Vagina (tissue), 2 donors: ENCODE measurements at regions not wholly inside any gene's neighbourhood (a gene's known extent, or its start where the extent isn't known, plus 50 kb on each side); places are given as distances from the start of the nearest gene placed in this dataset.

Source experiments
- DNase-seq, 2 donors: peaks; one replicate each; pipeline ENCODE4 v3.0.0-alpha.2; 2017; ENCODE audit errors: extremely low spot score in 2 of 2
- H3K27ac ChIP-seq: fragments of 200-600 bp; sonication (generic); one replicate; pipeline ENCODE4 v1.5.1; 2019
- H3K27me3 ChIP-seq: fragments of 200-600 bp; sonication (generic); one replicate; pipeline ENCODE4 v1.5.1; 2019
- H3K36me3 ChIP-seq, 2 donors: fragments of 200-600 bp; sonication (generic); one replicate each; pipeline ENCODE4 v1.5.1; 2017 to 2019
- H3K4me1 ChIP-seq: fragments of 200-600 bp; sonication (generic); one replicate; pipeline ENCODE4 v1.5.1; 2019
- H3K4me3 ChIP-seq, 2 donors: fragments of 200-600 bp; sonication (generic); 1 replicate in 1 of 2; 2 replicates in 1 of 2; pipeline ENCODE4 v1.5.1; 2016 to 2019
- H3K9me3 ChIP-seq: fragments of 200-600 bp; sonication (generic); one replicate; pipeline ENCODE4 v1.5.1; 2019
- CTCF ChIP-seq, 3 experiments: fragments of 450-650 bp in 2 of 3; fragments of 200-600 bp in 1 of 3; sonication (generic) in 1 of 3; IDR thresholded peaks; one replicate each; pipeline ENCODE4 v1.5.1; 2017 to 2019; ENCODE audit warnings: antibody characterized with exemption in 3 of 3, mild to moderate bottlenecking in 2 of 3, moderate library complexity in 2 of 3
- POLR2A ChIP-seq, 2 donors: fragments of 450-650 bp; IDR thresholded peaks; one replicate each; pipeline ENCODE4 v1.6.1; 2017; ENCODE audit warnings: antibody characterized with exemption in 2 of 2, mild to moderate bottlenecking in 2 of 2, moderate library complexity in 2 of 2
- POLR2AphosphoS5 ChIP-seq, 2 donors: sonication (generic); formaldehyde crosslinking; IDR thresholded peaks; one replicate each; pipeline ENCODE4 v1.9.0; 2017; ENCODE audit warnings: antibody characterized with exemption in 2 of 2, mild to moderate bottlenecking in 2 of 2, low read depth in 1 of 2; ENCODE audit not compliant: insufficient read depth in 1 of 2
- intact Hi-C: fragments of 100-400 bp; cut with DNase I; formaldehyde crosslinking; loops from one replicate; pipeline ENCODE4 v1.15.1; 2023

- TF ChIP-seq CTCF (IDR thresholded peaks at IDR 0.05) (no peak), POLR2AphosphoS5 (IDR thresholded peaks at IDR 0.05; ENCODE audit: insufficient read depth in 1 of 2, low read depth in 1 of 2) (no peak), POLR2A (IDR thresholded peaks at IDR 0.05) (no peak)
- no peaks in the 10 kb centered on the region for H3K36me3 ChIP-seq
- no peaks in the 10 kb centered on the region for H3K4me1 ChIP-seq
- intact Hi-C loops = no loop called here
- no peak for DNase-seq
- no peak overlapping the region for H3K27ac ChIP-seq
- H3K4me3 ChIP-seq = no peak overlapping the region
- H3K27me3 ChIP-seq = no peaks in the 10 kb centered on the region
- no peaks in the 10 kb centered on the region for H3K9me3 ChIP-seq
These were observed 116.1 kb upstream of the PCBD1 start for GRCh38 chr10:71004176-71005075.

GRCh38 chr10:71005337-71006305 is 117.3 kb upstream of the PCBD1 start:
- Histone ChIP-seq H3K9me3 (no peaks in the 10 kb centered on the region), H3K4me3 (no peak overlapping the region), H3K27me3 (no peaks in the 10 kb centered on the region), H3K36me3 (no peaks in the 10 kb centered on the region), H3K27ac (no peak overlapping the region), H3K4me1 (no peaks in the 10 kb centered on the region)
- no peak for DNase-seq
- intact Hi-C loops = no loop called here
- TF ChIP-seq CTCF (IDR thresholded peaks at IDR 0.05) = no peak
- TF ChIP-seq POLR2A (IDR thresholded peaks at IDR 0.05) = no peak
- no peak for TF ChIP-seq POLR2AphosphoS5 (IDR thresholded peaks at IDR 0.05; ENCODE audit: insufficient read depth in 1 of 2, low read depth in 1 of 2)

- Histone ChIP-seq H3K9me3 (no peaks in the 10 kb centered on the region), H3K27ac (no peak overlapping the region), H3K4me1 (no peaks in the 10 kb centered on the region), H3K36me3 (no peaks in the 10 kb centered on the region), H3K4me3 (no peak overlapping the region), H3K27me3 (no peaks in the 10 kb centered on the region)
- DNase-seq = no peak
- intact Hi-C loops = no loop called here
- TF ChIP-seq POLR2A (IDR thresholded peaks at IDR 0.05) (no peak), CTCF (IDR thresholded peaks at IDR 0.05) (no peak), POLR2AphosphoS5 (IDR thresholded peaks at IDR 0.05; ENCODE audit: insufficient read depth in 1 of 2, low read depth in 1 of 2) (no peak)
These were observed 118.1 kb upstream of the PCBD1 start for GRCh38 chr10:71006506-71006905.

- H3K36me3 ChIP-seq = no peaks in the 10 kb centered on the region
- no peak for TF ChIP-seq POLR2AphosphoS5 (IDR thresholded peaks at IDR 0.05; ENCODE audit: insufficient read depth in 1 of 2, low read depth in 1 of 2)
- no peak for TF ChIP-seq CTCF (IDR thresholded peaks at IDR 0.05)
- no peak for TF ChIP-seq POLR2A (IDR thresholded peaks at IDR 0.05)
- H3K27ac ChIP-seq = no peak overlapping the region
- no peaks in the 10 kb centered on the region for H3K9me3 ChIP-seq
- DNase-seq = no peak
- H3K4me3 ChIP-seq = no peak overlapping the region
- H3K27me3 ChIP-seq = no peaks in the 10 kb centered on the region
- intact Hi-C loops = no loop called here
- no peaks in the 10 kb centered on the region for H3K4me1 ChIP-seq
These were observed 119.2 kb upstream of the PCBD1 start for GRCh38 chr10:71007516-71007915.
